NCI-H82 treated with DMSO at 0.1 percent for 48 hours (cell line): ENCODE measurements at regions not wholly inside any gene's neighbourhood (a gene's known extent, or its start where the extent isn't known, plus 50 kb on each side); places are given as distances from the start of the nearest gene placed in this dataset.
"Not testable (repeated sequence)": the region's sequence is repeated elsewhere in the genome, so short reads cannot be mapped to it uniquely, and the experiment has no call there.

Experiments used
- DNase-seq: peaks from one replicate; lab custom pipeline; 2025; ENCODE audit not compliant: unreplicated experiment; lab: John Stamatoyannopoulos, UW

GRCh38 chr13:37510441-37510840 lies 88.1 kb downstream of the POSTN start:
- DNase-seq, result no peak

- no peak for DNase-seq
Observed at GRCh38 chr13:37505531-37505930, 93.0 kb downstream of the POSTN start.

GRCh38 chr13:37504251-37504650 lies 94.3 kb downstream of the POSTN start:
- DNase-seq, result no peak

GRCh38 chr13:37503287-37503686 lies 95.3 kb downstream of the POSTN start:
- DNase-seq, result no peak

GRCh38 chr13:37502303-37502993 lies 96.1 kb downstream of the POSTN start:
- not testable (repeated sequence) for DNase-seq

- DNase-seq, result no peak
Observed at GRCh38 chr13:37501187-37501586, 97.4 kb downstream of the POSTN start.

GRCh38 chr13:37495046-37495445 lies 103.5 kb downstream of the POSTN start:
- no peak for DNase-seq

GRCh38 chr13:37493775-37494174 lies 104.8 kb downstream of the POSTN start:
- no peak for DNase-seq

GRCh38 chr13:37492741-37493514 lies 105.6 kb downstream of the POSTN start:
- DNase-seq, result no peak

GRCh38 chr13:37492075-37492474 lies 106.5 kb downstream of the POSTN start:
- no peak for DNase-seq

GRCh38 chr13:37491661-37492060 lies 106.9 kb downstream of the POSTN start:
- no peak for DNase-seq

- DNase-seq, result no peak
Observed at GRCh38 chr13:37490176-37490779, 108.3 kb downstream of the POSTN start.

- no peak for DNase-seq
Observed at GRCh38 chr13:37488726-37489125, 109.8 kb downstream of the POSTN start.

- no peak for DNase-seq
Observed at GRCh38 chr13:37486171-37486681, 112.3 kb downstream of the POSTN start.

- DNase-seq, result no peak
Observed at GRCh38 chr13:37485756-37486155, 112.8 kb downstream of the POSTN start.

- no peak for DNase-seq
Observed at GRCh38 chr13:37484056-37484455, 114.5 kb downstream of the POSTN start.

- DNase-seq, result no peak
Observed at GRCh38 chr13:37482331-37482730, 116.2 kb downstream of the POSTN start.

GRCh38 chr13:37481885-37482227 lies 116.7 kb downstream of the POSTN start:
- DNase-seq, result no peak

GRCh38 chr13:37481011-37481884 lies 117.3 kb downstream of the POSTN start:
- no peak for DNase-seq

GRCh38 chr13:37479916-37480315 lies 118.7 kb downstream of the POSTN start:
- DNase-seq, result no peak

- DNase-seq, result no peak
Observed at GRCh38 chr13:37476874-37477273, 121.7 kb downstream of the POSTN start.
